K562 (cell line): ENCODE measurements at regions not wholly inside any gene's neighbourhood (a gene's known extent, or its start where the extent isn't known, plus 50 kb on each side); places are given as distances from the start of the nearest gene placed in this dataset.
"Not testable (repeated sequence)": the region's sequence is repeated elsewhere in the genome, so short reads cannot be mapped to it uniquely, and the experiment has no call there.

Experiments used
- ATAC-seq: fragments of 200-7000 bp; cut with Tn5 transposase; 3 replicates; pipeline ENCODE4 v1.9.1; 2020; ENCODE audit warnings: moderate library complexity
- BruUV-seq: library from RNA; stranded (reverse); fragments of 400-500 nt; replicated peaks from 2 replicates; lab custom pipeline; 2021; lab: Mats Ljungman, UMichigan
- CTCF ChIA-PET: fragments of 300-600 bp; formaldehyde crosslinking; extraction: SDS; loops from one replicate; lab custom pipeline; 2021; ENCODE audit warnings: low intra/inter-chr PET ratio; lab: Yijun Ruan, JAX
- POLR2A ChIA-PET: fragments of 300-600, 350-650 bp; sonication (Branson Sonifier 250); formaldehyde crosslinking; extraction: SDS; loops from one replicate; lab custom pipeline; 2021; ENCODE audit warnings: antibody characterized with exemption, inconsistent platforms; lab: Yijun Ruan, JAX
- DNase-seq, 4 experiments: peaks; one replicate each; pipeline versions ENCODE4 v3.0.0 to v3.0.0-alpha.2; 2011 to 2018; ENCODE audit warnings: low spot score in 3 of 4, mixed read lengths in 3 of 4; ENCODE audit errors: extremely low read depth in 1 of 4
- FAIRE-seq: peaks from 2 replicates; lab custom pipeline; 2011; peaks lifted over from hg19 to GRCh38; lab: Jason Lieb, UNC
- H2AFZ ChIP-seq: 2 replicates; pipeline ENCODE4 v1.6.0; 2011; ENCODE audit warnings: low read depth, low read length, control low read depth, inconsistent platforms
- H3K27ac ChIP-seq: fragments of 200-600 bp; 3 replicates; pipeline ENCODE4 v1.8.0; 2011; ENCODE audit warnings: low read depth, mild to moderate bottlenecking, control low read depth, inconsistent platforms, low read length, moderate library complexity, mixed read lengths; ENCODE audit errors: extremely low read depth
- H3K27me3 ChIP-seq, 2 experiments: fragments of 300-600 bp in 1 of 2; 2 replicates in 1 of 2; 3 replicates in 1 of 2; pipeline versions ENCODE4 v1.6.0 to v1.8.0; 2011; ENCODE audit warnings: inconsistent platforms in 2 of 2, low read length in 2 of 2, mild to moderate bottlenecking in 1 of 2, mixed read lengths in 1 of 2, moderate library complexity in 1 of 2; ENCODE audit not compliant: control insufficient read depth in 2 of 2, insufficient read depth in 2 of 2
- H3K36me3 ChIP-seq: fragments of 300-600 bp; 3 replicates; pipeline ENCODE4 v1.8.0; 2011; ENCODE audit warnings: mild to moderate bottlenecking, low read length, inconsistent platforms; ENCODE audit not compliant: control insufficient read depth, insufficient read depth
- H3K4me1 ChIP-seq, 2 experiments: fragments of 200-600 bp in 1 of 2; replicated peaks in 1 of 2; 2 replicates in 1 of 2; 3 replicates in 1 of 2; pipeline versions ENCODE4 v1.5.1 to v1.8.0; 2011; ENCODE audit warnings: inconsistent platforms in 2 of 2, low read length in 2 of 2, mild to moderate bottlenecking in 1 of 2, mixed read lengths in 1 of 2, moderate library complexity in 1 of 2; ENCODE audit not compliant: control insufficient read depth in 2 of 2, insufficient read depth in 2 of 2
- H3K4me2 ChIP-seq: 2 replicates; pipeline ENCODE4 v1.6.1; 2011; ENCODE audit warnings: low read length, control low read depth, inconsistent platforms, mixed read lengths; ENCODE audit not compliant: insufficient read depth
- H3K4me3 ChIP-seq: fragments of 200-600 bp; sonication (generic), shearing (Covaris generic); 2 replicates; pipeline ENCODE4 v1.5.1; 2016; ENCODE audit warnings: control low read depth, inconsistent platforms
- H3K79me2 ChIP-seq: fragments of 200-600 bp; 3 replicates; pipeline ENCODE4 v1.8.0; 2011; ENCODE audit warnings: low read length, inconsistent platforms; ENCODE audit not compliant: control insufficient read depth, insufficient read depth
- H3K9ac ChIP-seq, 2 experiments: 2 replicates each; pipeline versions ENCODE4 v1.6.0 to v1.6.1; 2011; ENCODE audit warnings: low read depth in 2 of 2, low read length in 2 of 2, control low read depth in 1 of 2, inconsistent platforms in 1 of 2, mild to moderate bottlenecking in 1 of 2, mixed read lengths in 1 of 2; ENCODE audit not compliant: insufficient read depth in 1 of 2
- H3K9me1 ChIP-seq: one replicate; pipeline ENCODE4 v1.6.0; 2011; ENCODE audit warnings: inconsistent platforms, mild to moderate bottlenecking, low read length, moderate library complexity; ENCODE audit not compliant: control insufficient read depth, insufficient read depth
- H3K9me3 ChIP-seq: replicated peaks from 2 replicates; pipeline ENCODE4 v1.5.1; 2011; ENCODE audit warnings: low read depth, low read length, inconsistent platforms; ENCODE audit not compliant: control insufficient read depth, insufficient read depth
- H4K20me1 ChIP-seq: replicated peaks from 2 replicates; pipeline ENCODE4 v1.6.1; 2011; ENCODE audit warnings: low read length, inconsistent platforms, mixed read lengths; ENCODE audit not compliant: control insufficient read depth, insufficient read depth
- ELF4 ChIP-seq: fragments of 450-650 bp; formaldehyde crosslinking; IDR thresholded peaks from 2 replicates; pipeline ENCODE4 v1.4.0; 2022; ENCODE audit warnings: missing genetic modification characterization
- HNRNPK ChIP-seq: fragments of 200-400 bp; formaldehyde crosslinking; IDR thresholded peaks from one replicate; pipeline ENCODE4 v1.6.1; 2018; ENCODE audit warnings: mild to moderate bottlenecking, low read depth, low read length; ENCODE audit not compliant: poor library complexity, severe bottlenecking
- MAFF ChIP-seq: IDR thresholded peaks from 2 replicates; pipeline ENCODE4 v1.6.1; 2012; ENCODE audit warnings: low read length, improper control_type of control experiment
- PCBP1 ChIP-seq: fragments of 200-400 bp; formaldehyde crosslinking; IDR thresholded peaks from 2 replicates; pipeline ENCODE4 v1.6.1; 2018; ENCODE audit warnings: mild to moderate bottlenecking, low read depth, low read length; ENCODE audit not compliant: poor library complexity, severe bottlenecking
- YBX1 ChIP-seq: fragments of 450-650 bp; IDR thresholded peaks from 2 replicates; pipeline ENCODE4 v1.7.1; 2016; ENCODE audit warnings: mild to moderate bottlenecking
- ZNF124 ChIP-seq: sonication (generic); formaldehyde crosslinking; IDR thresholded peaks from 2 replicates; pipeline ENCODE4 v1.8.1; 2022; ENCODE audit warnings: missing genetic modification reagents
- WGBS: fragments of 100-300 bp; shearing (Covaris generic); methylation state at CpG from one replicate; pipeline ENCODE4 v1.1.6; 2016; ENCODE audit warnings: low coverage, mixed read lengths; ENCODE audit not compliant: insufficient coverage; ENCODE audit errors: missing lambda C conversion rate; 5-methylcytosine and 5-hydroxymethylcytosine counted together
- in situ Hi-C: fragments of 300-500 bp; cut with MboI; formaldehyde crosslinking; loops from 4 replicates; pipeline ENCODE4 v1.15.0; 2018; ENCODE audit warnings: inconsistent platforms, mixed read lengths
- intact Hi-C: fragments of 100-400 bp; cut with micrococcal nuclease; formaldehyde crosslinking; loops from 2 replicates; pipeline ENCODE4 v1.14.2; 2022
- TF ChIP-seq, protein P1 (sequence below), 2 experiments: IDR thresholded peaks; 2 replicates each; pipeline ENCODE4 v1.6.1; 2012; ENCODE audit warnings: improper control_type of control experiment in 2 of 2, low read depth in 2 of 2, low read length in 2 of 2, borderline replicate concordance in 1 of 2
- TF ChIP-seq, protein P2 (sequence below): fragments of 250-450 bp; sonication (Bioruptor Pico); IDR thresholded peaks from 2 replicates; pipeline ENCODE4 v1.5.0; 2020; ENCODE audit warnings: mild to moderate bottlenecking, borderline replicate concordance
- TF ChIP-seq, protein P3 (sequence below): fragments of 250-450 bp; sonication (Bioruptor Pico); IDR thresholded peaks from 2 replicates; pipeline ENCODE4 v1.8.0; 2021; ENCODE audit warnings: moderate library complexity, mild to moderate bottlenecking, inconsistent platforms
- TF ChIP-seq, protein P4 (sequence below): fragments of 250-450 bp; sonication (Bioruptor Pico); IDR thresholded peaks from 2 replicates; pipeline ENCODE4 v1.5.0; 2022; ENCODE audit warnings: mild to moderate bottlenecking

DNA sequence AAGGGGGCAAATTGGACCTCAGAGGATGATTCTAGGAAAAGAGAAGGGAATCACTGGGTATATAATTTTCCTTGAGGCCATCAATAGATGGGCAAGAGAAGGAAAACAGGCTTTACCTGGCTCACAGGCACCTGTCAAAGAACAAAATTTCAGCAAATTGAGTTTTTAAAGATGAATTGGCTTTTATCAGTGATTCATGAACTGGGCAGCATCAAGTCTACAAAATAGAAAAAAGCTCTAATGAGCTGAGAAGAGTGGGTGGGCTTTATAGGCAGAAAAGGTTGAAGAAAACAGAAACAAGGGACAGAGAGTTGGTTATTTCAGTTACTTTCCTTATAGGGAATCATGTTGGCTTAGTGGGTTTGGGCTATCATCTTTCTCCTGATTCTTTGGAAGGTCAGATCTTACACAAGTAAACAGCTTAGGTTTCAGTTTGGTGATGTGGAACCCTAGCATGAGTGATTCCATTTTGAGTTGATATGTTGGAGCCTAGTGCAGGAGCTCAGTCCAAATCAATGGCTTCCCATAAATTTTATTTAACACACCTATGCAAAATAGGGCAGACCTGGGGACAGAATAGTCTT is 120.7 kb upstream of the MED14 start (continued):
- TF ChIP-seq MAFF (no peak), YBX1 (no peak), ZNF124 (CRISPR knock-in tag) (no peak), HNRNPK (no peak), ELF4 (CRISPR knock-in tag) (no peak), PCBP1 (no peak)
- TF ChIP-seq, protein P1, sequence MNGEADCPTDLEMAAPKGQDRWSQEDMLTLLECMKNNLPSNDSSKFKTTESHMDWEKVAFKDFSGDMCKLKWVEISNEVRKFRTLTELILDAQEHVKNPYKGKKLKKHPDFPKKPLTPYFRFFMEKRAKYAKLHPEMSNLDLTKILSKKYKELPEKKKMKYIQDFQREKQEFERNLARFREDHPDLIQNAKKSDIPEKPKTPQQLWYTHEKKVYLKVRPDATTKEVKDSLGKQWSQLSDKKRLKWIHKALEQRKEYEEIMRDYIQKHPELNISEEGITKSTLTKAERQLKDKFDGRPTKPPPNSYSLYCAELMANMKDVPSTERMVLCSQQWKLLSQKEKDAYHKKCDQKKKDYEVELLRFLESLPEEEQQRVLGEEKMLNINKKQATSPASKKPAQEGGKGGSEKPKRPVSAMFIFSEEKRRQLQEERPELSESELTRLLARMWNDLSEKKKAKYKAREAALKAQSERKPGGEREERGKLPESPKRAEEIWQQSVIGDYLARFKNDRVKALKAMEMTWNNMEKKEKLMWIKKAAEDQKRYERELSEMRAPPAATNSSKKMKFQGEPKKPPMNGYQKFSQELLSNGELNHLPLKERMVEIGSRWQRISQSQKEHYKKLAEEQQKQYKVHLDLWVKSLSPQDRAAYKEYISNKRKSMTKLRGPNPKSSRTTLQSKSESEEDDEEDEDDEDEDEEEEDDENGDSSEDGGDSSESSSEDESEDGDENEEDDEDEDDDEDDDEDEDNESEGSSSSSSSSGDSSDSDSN (IDR thresholded peaks at IDR 0.05; ENCODE audit: borderline replicate concordance in 1 of 2, low read depth in 2 of 2, low read length in 2 of 2), result no peak
- TF ChIP-seq, protein P2, sequence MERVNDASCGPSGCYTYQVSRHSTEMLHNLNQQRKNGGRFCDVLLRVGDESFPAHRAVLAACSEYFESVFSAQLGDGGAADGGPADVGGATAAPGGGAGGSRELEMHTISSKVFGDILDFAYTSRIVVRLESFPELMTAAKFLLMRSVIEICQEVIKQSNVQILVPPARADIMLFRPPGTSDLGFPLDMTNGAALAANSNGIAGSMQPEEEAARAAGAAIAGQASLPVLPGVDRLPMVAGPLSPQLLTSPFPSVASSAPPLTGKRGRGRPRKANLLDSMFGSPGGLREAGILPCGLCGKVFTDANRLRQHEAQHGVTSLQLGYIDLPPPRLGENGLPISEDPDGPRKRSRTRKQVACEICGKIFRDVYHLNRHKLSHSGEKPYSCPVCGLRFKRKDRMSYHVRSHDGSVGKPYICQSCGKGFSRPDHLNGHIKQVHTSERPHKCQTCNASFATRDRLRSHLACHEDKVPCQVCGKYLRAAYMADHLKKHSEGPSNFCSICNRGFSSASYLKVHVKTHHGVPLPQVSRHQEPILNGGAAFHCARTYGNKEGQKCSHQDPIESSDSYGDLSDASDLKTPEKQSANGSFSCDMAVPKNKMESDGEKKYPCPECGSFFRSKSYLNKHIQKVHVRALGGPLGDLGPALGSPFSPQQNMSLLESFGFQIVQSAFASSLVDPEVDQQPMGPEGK, result no peak
- TF ChIP-seq, protein P3, sequence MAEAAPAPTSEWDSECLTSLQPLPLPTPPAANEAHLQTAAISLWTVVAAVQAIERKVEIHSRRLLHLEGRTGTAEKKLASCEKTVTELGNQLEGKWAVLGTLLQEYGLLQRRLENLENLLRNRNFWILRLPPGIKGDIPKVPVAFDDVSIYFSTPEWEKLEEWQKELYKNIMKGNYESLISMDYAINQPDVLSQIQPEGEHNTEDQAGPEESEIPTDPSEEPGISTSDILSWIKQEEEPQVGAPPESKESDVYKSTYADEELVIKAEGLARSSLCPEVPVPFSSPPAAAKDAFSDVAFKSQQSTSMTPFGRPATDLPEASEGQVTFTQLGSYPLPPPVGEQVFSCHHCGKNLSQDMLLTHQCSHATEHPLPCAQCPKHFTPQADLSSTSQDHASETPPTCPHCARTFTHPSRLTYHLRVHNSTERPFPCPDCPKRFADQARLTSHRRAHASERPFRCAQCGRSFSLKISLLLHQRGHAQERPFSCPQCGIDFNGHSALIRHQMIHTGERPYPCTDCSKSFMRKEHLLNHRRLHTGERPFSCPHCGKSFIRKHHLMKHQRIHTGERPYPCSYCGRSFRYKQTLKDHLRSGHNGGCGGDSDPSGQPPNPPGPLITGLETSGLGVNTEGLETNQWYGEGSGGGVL (CRISPR knock-in tag), result no peak
- TF ChIP-seq, protein P4, sequence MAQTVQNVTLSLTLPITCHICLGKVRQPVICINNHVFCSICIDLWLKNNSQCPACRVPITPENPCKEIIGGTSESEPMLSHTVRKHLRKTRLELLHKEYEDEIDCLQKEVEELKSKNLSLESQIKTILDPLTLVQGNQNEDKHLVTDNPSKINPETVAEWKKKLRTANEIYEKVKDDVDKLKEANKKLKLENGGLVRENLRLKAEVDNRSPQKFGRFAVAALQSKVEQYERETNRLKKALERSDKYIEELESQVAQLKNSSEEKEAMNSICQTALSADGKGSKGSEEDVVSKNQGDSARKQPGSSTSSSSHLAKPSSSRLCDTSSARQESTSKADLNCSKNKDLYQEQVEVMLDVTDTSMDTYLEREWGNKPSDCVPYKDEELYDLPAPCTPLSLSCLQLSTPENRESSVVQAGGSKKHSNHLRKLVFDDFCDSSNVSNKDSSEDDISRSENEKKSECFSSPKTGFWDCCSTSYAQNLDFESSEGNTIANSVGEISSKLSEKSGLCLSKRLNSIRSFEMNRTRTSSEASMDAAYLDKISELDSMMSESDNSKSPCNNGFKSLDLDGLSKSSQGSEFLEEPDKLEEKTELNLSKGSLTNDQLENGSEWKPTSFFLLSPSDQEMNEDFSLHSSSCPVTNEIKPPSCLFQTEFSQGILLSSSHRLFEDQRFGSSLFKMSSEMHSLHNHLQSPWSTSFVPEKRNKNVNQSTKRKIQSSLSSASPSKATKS (CRISPR knock-in tag), result no peak

DNA sequence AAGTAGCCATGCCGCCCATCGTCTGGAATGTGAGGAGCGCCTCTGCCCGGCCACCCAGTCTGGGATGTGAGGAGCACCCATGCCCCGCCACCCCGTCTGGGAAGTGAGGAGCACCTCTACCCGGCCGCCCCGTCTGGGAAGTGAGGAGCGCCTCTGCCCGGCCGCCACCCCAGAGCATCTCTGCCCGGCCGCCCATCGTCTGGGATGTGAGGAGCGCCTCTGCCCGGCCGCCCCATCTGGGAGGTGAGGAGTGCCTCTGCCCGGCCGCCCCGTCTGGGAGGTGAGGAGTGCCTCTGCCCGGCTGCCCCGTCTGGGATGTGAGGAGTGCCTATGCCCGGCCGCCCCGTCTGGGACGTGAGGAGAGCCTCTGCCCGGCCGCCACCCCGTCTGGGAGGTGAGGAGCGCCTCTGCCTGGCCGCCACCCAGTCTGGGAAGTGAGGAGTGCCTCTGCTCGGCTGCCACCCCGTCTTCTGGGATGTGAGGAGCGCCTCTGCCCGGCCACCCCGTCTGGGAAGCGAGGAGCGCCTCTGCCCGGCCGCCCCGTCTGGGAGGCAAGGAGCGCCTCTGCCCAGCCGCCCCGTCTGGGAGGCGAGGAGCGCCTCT is 126.7 kb upstream of the MED14 start:
- POLR2A ChIA-PET, CTCF ChIA-PET, H3K9me3 ChIP-seq, DNase-seq, ATAC-seq, BruUV-seq, FAIRE-seq, H4K20me1 ChIP-seq, H3K79me2 ChIP-seq, H3K4me3 ChIP-seq, in situ Hi-C loops, H2AFZ ChIP-seq, H3K4me2 ChIP-seq, H3K36me3 ChIP-seq, H3K27ac ChIP-seq, H3K9ac ChIP-seq, intact Hi-C loops, H3K4me1 ChIP-seq, H3K27me3 ChIP-seq, H3K9me1 ChIP-seq: not testable (repeated sequence)
- 80% methylated on average over 14 of the region's 47 CpGs for WGBS
